Fibroblast of lung (primary cell): ENCODE measurements at regions not wholly inside any gene's neighbourhood (a gene's known extent, or its start where the extent isn't known, plus 50 kb on each side); places are given as distances from the start of the nearest gene placed in this dataset.

Source experiments
- CTCF ChIP-seq, 2 donors: IDR thresholded peaks in 1 of 2; conservative IDR thresholded peaks in 1 of 2; 1 replicate in 1 of 2; 2 replicates in 1 of 2; pipeline ENCODE4 v1.5.1; 2011 to 2012; ENCODE audit warnings: low read length in 2 of 2, control low read depth in 1 of 2, inconsistent platforms in 1 of 2, low read depth in 1 of 2, mild to moderate bottlenecking in 1 of 2
- EZH2 ChIP-seq: IDR thresholded peaks from 2 replicates; pipeline ENCODE4 v1.5.1; 2012; ENCODE audit warnings: low read length, control low read depth, mild to moderate bottlenecking; ENCODE audit errors: missing control alignments

GRCh38 chr6:165782134-165782533, 119.1 kb upstream of the PDE10A start:
- TF ChIP-seq CTCF (conservative IDR thresholded peaks at IDR 0.05 in 1 of 2, IDR thresholded peaks at IDR 0.05 in 1 of 2; ENCODE audit: low read depth in 1 of 2, low read length in 2 of 2): no peak
- no peak for TF ChIP-seq EZH2
